Panc1 (cell line): ENCODE measurements at regions not wholly inside any gene's neighbourhood (a gene's known extent, or its start where the extent isn't known, plus 50 kb on each side); places are given as distances from the start of the nearest gene placed in this dataset.

Experiments used
- ATAC-seq: fragments of 200-7000 bp; cut with Tn5 transposase; 2 replicates; pipeline ENCODE4 v1.9.1; 2020; ENCODE audit warnings: mild to moderate bottlenecking, moderate library complexity
- BruUV-seq: library from RNA; stranded (reverse); fragments of 400-500 nt; replicated peaks from 2 replicates; lab custom pipeline; 2021; lab: Mats Ljungman, UMichigan
- CTCF ChIA-PET: fragments of 300-600 bp; sonication (Branson Sonifier 250); formaldehyde crosslinking; loops from one replicate; lab custom pipeline; 2022; ENCODE audit warnings: antibody characterized with exemption; lab: Charles Lee
- POLR2A ChIA-PET: fragments of 300-600 bp; sonication (Branson Sonifier 250); formaldehyde crosslinking; loops from one replicate; lab custom pipeline; 2022; ENCODE audit warnings: antibody characterized with exemption; lab: Charles Lee
- DNase-seq: peaks from one replicate; pipeline ENCODE4 v3.0.0-alpha.2; 2010; ENCODE audit warnings: low read depth, low spot score
- H3K27ac ChIP-seq: 2 replicates; pipeline ENCODE4 v1.5.1; 2011; ENCODE audit warnings: mild to moderate bottlenecking, low read length, inconsistent platforms
- H3K27me3 ChIP-seq: fragments of 200-500 bp; sonication (Bioruptor generic); 2 replicates; pipeline ENCODE4 v1.6.0; 2014; ENCODE audit warnings: low read length, inconsistent platforms; ENCODE audit not compliant: control insufficient read depth, insufficient read depth
- H3K36me3 ChIP-seq: fragments of 200-500 bp; sonication (Bioruptor generic); 2 replicates; pipeline ENCODE4 v1.5.1; 2014; ENCODE audit warnings: inconsistent platforms, mild to moderate bottlenecking, low read length, moderate library complexity; ENCODE audit not compliant: control insufficient read depth, insufficient read depth
- H3K4me1 ChIP-seq: 2 replicates; pipeline ENCODE4 v1.5.1; 2011; ENCODE audit warnings: inconsistent platforms, mild to moderate bottlenecking, low read length, moderate library complexity; ENCODE audit not compliant: control insufficient read depth, insufficient read depth
- H3K4me3 ChIP-seq, 2 experiments: 2 replicates each; pipeline ENCODE4 v1.5.1; 2011 to 2012; ENCODE audit warnings: low read depth in 2 of 2, low read length in 2 of 2, mild to moderate bottlenecking in 2 of 2, inconsistent platforms in 1 of 2, moderate library complexity in 1 of 2
- H3K9me3 ChIP-seq: fragments of 200-500 bp; sonication (Bioruptor generic); 2 replicates; pipeline ENCODE4 v1.5.1; 2014; ENCODE audit warnings: low read depth, mild to moderate bottlenecking, inconsistent platforms, low read length, moderate library complexity; ENCODE audit not compliant: control insufficient read depth, insufficient read depth
- POLR2AphosphoS5 ChIP-seq: IDR thresholded peaks from 2 replicates; pipeline ENCODE4 v1.6.1; 2012; ENCODE audit warnings: mild to moderate bottlenecking, low read depth, low read length, moderate library complexity
- SIN3A ChIP-seq: IDR thresholded peaks from 2 replicates; pipeline ENCODE4 v1.6.1; 2012; ENCODE audit warnings: low read depth, mild to moderate bottlenecking, low read length, moderate library complexity, borderline replicate concordance; ENCODE audit not compliant: insufficient read depth
- TCF7L2 ChIP-seq: IDR thresholded peaks from 2 replicates; pipeline ENCODE4 v1.6.1; 2011; ENCODE audit warnings: mild to moderate bottlenecking, low read depth, low read length, inconsistent platforms
- in situ Hi-C: cut with HindIII; loops from 2 replicates; pipeline ENCODE4 v1.10.0; 2016; ENCODE audit warnings: low sequenced_read_pairs, low pct_unique_long_range_greater_than_20kb
- intact Hi-C: fragments of 100-400 bp; cut with micrococcal nuclease; formaldehyde crosslinking; loops from one replicate; pipeline ENCODE4 v1.10.0; 2022; ENCODE audit not compliant: unreplicated experiment
- TF ChIP-seq, protein P1 (sequence below), 2 experiments: IDR thresholded peaks; 2 replicates each; pipeline ENCODE4 v1.6.1; 2011 to 2012; ENCODE audit warnings: low read depth in 2 of 2, control low read depth in 1 of 2, low read length in 1 of 2, mild to moderate bottlenecking in 1 of 2, moderate library complexity in 1 of 2; ENCODE audit not compliant: insufficient read depth in 1 of 2
- TF ChIP-seq, protein P2 (sequence below): fragments of 450-650 bp; IDR thresholded peaks from 2 replicates; pipeline ENCODE4 v1.5.1; 2017; ENCODE audit warnings: mild to moderate bottlenecking

DNA sequence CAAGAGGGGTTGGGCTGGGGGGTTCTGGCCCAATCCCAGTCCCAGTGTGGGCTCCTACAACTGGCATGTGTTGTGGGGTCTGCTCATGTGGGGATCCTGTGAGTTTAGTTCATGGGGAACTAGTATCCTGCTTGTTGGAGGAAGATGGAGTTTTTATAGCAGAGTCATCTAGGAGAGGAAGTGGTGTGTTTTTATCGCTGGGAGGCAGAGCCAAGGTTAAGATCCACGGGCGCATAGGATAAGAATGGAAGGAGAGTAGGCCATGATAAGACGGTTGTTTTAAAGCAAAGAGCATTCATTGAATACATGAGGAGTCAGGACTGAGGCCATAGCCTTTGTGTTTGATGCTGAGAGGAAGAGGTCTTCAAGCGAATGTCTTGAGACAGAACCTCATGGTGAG lies 211.6 kb upstream of the COBL start:
- ATAC-seq (no peak), DNase-seq (no peak)
- BruUV-seq: no TSS peak
- intact Hi-C loops: no loop called here
- no peak overlapping the region for H3K4me3 ChIP-seq
- H3K27me3 ChIP-seq: no peaks in the 10 kb centered on the region
- in situ Hi-C loops: no loop called here
- no peaks in the 10 kb centered on the region for H3K36me3 ChIP-seq
- ChIA-PET CTCF (no interaction called here), POLR2A (no interaction called here)
- TF ChIP-seq, protein P1, sequence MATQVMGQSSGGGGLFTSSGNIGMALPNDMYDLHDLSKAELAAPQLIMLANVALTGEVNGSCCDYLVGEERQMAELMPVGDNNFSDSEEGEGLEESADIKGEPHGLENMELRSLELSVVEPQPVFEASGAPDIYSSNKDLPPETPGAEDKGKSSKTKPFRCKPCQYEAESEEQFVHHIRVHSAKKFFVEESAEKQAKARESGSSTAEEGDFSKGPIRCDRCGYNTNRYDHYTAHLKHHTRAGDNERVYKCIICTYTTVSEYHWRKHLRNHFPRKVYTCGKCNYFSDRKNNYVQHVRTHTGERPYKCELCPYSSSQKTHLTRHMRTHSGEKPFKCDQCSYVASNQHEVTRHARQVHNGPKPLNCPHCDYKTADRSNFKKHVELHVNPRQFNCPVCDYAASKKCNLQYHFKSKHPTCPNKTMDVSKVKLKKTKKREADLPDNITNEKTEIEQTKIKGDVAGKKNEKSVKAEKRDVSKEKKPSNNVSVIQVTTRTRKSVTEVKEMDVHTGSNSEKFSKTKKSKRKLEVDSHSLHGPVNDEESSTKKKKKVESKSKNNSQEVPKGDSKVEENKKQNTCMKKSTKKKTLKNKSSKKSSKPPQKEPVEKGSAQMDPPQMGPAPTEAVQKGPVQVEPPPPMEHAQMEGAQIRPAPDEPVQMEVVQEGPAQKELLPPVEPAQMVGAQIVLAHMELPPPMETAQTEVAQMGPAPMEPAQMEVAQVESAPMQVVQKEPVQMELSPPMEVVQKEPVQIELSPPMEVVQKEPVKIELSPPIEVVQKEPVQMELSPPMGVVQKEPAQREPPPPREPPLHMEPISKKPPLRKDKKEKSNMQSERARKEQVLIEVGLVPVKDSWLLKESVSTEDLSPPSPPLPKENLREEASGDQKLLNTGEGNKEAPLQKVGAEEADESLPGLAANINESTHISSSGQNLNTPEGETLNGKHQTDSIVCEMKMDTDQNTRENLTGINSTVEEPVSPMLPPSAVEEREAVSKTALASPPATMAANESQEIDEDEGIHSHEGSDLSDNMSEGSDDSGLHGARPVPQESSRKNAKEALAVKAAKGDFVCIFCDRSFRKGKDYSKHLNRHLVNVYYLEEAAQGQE (IDR thresholded peaks at IDR 0.05; ENCODE audit: insufficient read depth in 1 of 2, low read depth in 2 of 2, low read length in 1 of 2): no peak
- TF ChIP-seq TCF7L2 (no peak), SIN3A (no peak), POLR2AphosphoS5 (no peak)
- TF ChIP-seq, protein P2, sequence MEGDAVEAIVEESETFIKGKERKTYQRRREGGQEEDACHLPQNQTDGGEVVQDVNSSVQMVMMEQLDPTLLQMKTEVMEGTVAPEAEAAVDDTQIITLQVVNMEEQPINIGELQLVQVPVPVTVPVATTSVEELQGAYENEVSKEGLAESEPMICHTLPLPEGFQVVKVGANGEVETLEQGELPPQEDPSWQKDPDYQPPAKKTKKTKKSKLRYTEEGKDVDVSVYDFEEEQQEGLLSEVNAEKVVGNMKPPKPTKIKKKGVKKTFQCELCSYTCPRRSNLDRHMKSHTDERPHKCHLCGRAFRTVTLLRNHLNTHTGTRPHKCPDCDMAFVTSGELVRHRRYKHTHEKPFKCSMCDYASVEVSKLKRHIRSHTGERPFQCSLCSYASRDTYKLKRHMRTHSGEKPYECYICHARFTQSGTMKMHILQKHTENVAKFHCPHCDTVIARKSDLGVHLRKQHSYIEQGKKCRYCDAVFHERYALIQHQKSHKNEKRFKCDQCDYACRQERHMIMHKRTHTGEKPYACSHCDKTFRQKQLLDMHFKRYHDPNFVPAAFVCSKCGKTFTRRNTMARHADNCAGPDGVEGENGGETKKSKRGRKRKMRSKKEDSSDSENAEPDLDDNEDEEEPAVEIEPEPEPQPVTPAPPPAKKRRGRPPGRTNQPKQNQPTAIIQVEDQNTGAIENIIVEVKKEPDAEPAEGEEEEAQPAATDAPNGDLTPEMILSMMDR: no peak
- no peaks in the 10 kb centered on the region for H3K4me1 ChIP-seq
- no peaks in the 10 kb centered on the region for H3K9me3 ChIP-seq
- no peak overlapping the region for H3K27ac ChIP-seq

DNA sequence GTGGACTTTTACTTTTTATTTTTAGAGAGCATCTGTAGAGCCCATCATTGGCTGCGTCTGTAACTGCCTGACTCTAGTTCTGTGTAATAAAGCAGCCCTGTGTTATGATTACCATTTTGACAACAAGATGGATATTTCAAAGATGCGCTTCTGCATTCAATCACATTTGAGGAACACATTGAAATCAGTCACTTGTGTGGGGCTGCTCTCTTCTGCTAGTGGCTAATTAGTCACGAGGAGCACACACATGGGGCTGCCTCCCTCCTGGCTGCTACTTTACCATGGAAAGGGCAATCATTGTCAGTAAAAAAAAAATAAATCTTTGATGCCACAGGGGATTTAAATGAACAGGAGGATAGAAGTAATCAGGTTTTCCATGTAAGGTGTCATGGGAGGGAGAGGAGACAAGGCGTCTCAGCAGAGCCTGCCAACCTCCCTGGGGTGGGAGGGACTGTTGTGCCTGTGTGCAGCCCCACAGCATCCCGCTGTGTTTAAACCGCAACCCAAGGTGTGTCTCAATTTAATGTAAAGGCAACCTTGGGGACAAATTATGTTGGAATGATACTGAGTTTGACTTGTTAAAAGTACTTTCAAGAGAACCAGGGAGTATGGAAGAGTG lies 205.2 kb upstream of the COBL start:
- Histone ChIP-seq H3K4me3 (no peak overlapping the region), H3K9me3 (no peaks in the 10 kb centered on the region), H3K27me3 (no peaks in the 10 kb centered on the region), H3K4me1 (no peaks in the 10 kb centered on the region), H3K36me3 (no peaks in the 10 kb centered on the region), H3K27ac (no peak overlapping the region)
- BruUV-seq: no TSS peak
- intact Hi-C loops: no loop called here
- CTCF ChIA-PET: no interaction called here
- TF ChIP-seq SIN3A (no peak), POLR2AphosphoS5 (no peak), TCF7L2 (no peak)
- TF ChIP-seq, protein P1 (IDR thresholded peaks at IDR 0.05; ENCODE audit: insufficient read depth in 1 of 2, low read depth in 2 of 2, low read length in 1 of 2): no peak
- TF ChIP-seq, protein P2: no peak
- POLR2A ChIA-PET: no interaction called here
- no peak for ATAC-seq
- in situ Hi-C loops: no loop called here
- no peak for DNase-seq
